IPS DF 6.9 (cell line): ENCODE measurements at regions not wholly inside any gene's neighbourhood (a gene's known extent, or its start where the extent isn't known, plus 50 kb on each side); places are given as distances from the start of the nearest gene placed in this dataset.
"Not testable (repeated sequence)": the region's sequence is repeated elsewhere in the genome, so short reads cannot be mapped to it uniquely, and the experiment has no call there.

Experiments used
- DNase-seq: peaks from one replicate; pipeline ENCODE4 v3.0.0-alpha.2; 2013; ENCODE audit warnings: low read depth, low spot score
- H3K27ac ChIP-seq: one replicate; pipeline ENCODE4 v1.5.1; 2013; ENCODE audit warnings: low read length, control low read depth
- H3K27me3 ChIP-seq: 2 replicates; pipeline ENCODE4 v1.6.1; 2013; ENCODE audit warnings: mild to moderate bottlenecking, low read length; ENCODE audit not compliant: control insufficient read depth, insufficient read depth
- H3K36me3 ChIP-seq: 2 replicates; pipeline ENCODE4 v1.6.1; 2013; ENCODE audit warnings: low read length; ENCODE audit not compliant: control insufficient read depth, insufficient read depth
- H3K4me1 ChIP-seq: 2 replicates; pipeline ENCODE4 v1.6.1; 2013; ENCODE audit warnings: low read length; ENCODE audit not compliant: control insufficient read depth, insufficient read depth
- H3K4me3 ChIP-seq: 2 replicates; pipeline ENCODE4 v1.5.1; 2013; ENCODE audit warnings: mild to moderate bottlenecking, low read length
- H3K9me3 ChIP-seq: 2 replicates; pipeline ENCODE4 v1.6.1; 2013; ENCODE audit warnings: low read length, inconsistent platforms; ENCODE audit not compliant: control insufficient read depth, insufficient read depth
- WGBS: extraction: QIAGEN DNeasy Blood & Tissue Kit; methylation state at CpG from one replicate; pipeline ENCODE4 v1.1.7; 2013; ENCODE audit warnings: mixed read lengths, missing lambda C conversion rate; ENCODE audit not compliant: insufficient read length, insufficient coverage; 5-methylcytosine and 5-hydroxymethylcytosine counted together

DNA sequence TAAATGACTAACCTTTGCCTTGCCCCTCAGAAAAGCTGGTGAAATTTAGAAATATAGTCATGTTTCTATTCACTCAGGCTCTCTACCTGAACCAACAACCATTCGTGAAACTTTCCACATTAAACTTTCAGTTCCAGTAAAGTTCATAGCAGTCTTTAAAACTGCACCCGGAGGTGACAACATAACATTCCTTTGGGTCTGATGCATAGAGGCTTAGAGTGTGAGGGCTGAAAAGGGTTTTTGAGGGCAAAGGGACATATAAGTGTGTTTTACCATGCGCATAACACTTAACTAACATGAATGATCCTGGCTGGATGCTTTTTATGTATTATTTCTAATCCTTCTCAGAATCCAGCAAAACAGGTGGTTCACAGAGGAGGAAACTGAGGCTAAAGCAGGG, 471.7 kb upstream of the MCTP2 start:
- DNase-seq: no peak
- H3K27me3 ChIP-seq: no peaks in the 10 kb centered on the region
- H3K27ac ChIP-seq: no peak overlapping the region

DNA sequence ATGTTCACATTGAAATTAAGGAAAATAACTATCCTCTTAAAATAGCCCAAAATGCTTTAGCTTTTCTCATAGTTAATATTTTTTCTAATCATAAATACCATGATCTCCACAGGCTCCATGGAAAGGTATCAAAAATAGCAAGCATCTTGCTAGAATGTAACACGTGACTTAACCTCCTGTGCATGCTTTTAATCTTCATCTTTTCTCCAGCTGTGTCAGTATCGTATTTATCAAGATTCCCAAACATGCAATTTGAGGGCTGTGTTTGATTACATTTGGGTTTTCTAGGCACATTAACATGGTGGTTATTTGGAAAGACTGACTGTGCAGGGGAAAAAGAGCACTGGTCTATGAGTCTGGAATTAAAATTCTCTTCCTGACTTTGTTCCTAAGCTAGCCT, 472.5 kb upstream of the MCTP2 start:
- Histone ChIP-seq H3K36me3 (no peaks in the 10 kb centered on the region), H3K27me3 (no peaks in the 10 kb centered on the region), H3K4me3 (no peak overlapping the region), H3K27ac (no peak overlapping the region), H3K4me1 (no peaks in the 10 kb centered on the region), H3K9me3 (no peaks in the 10 kb centered on the region)
- no peak for DNase-seq
- no CpG with 5 or more reads among the region's 2 CpGs for WGBS

More for the DNA sequence above, 471.7 kb upstream of the MCTP2 start:
- H3K36me3 ChIP-seq: no peaks in the 10 kb centered on the region
- no peak overlapping the region for H3K4me3 ChIP-seq
- no peaks in the 10 kb centered on the region for H3K4me1 ChIP-seq
- no CpG with 5 or more reads among the region's 3 CpGs for WGBS
- H3K9me3 ChIP-seq: no peaks in the 10 kb centered on the region

GRCh38 chr15:93748710-93749109, 482.7 kb upstream of the MCTP2 start:
- Histone ChIP-seq H3K36me3 (no peaks in the 10 kb centered on the region), H3K4me1 (no peaks in the 10 kb centered on the region), H3K4me3 (no peak overlapping the region), H3K27me3 (no peaks in the 10 kb centered on the region), H3K9me3 (no peaks in the 10 kb centered on the region), H3K27ac (no peak overlapping the region)
- DNase-seq: no peak

GRCh38 chr15:93734976-93735375, 496.4 kb upstream of the MCTP2 start:
- DNase-seq, H3K4me1 ChIP-seq, H3K4me3 ChIP-seq, H3K27me3 ChIP-seq, H3K27ac ChIP-seq, H3K9me3 ChIP-seq, H3K36me3 ChIP-seq: not testable (repeated sequence)
- WGBS: no CpG with 5 or more reads among the region's 8 CpGs

DNA sequence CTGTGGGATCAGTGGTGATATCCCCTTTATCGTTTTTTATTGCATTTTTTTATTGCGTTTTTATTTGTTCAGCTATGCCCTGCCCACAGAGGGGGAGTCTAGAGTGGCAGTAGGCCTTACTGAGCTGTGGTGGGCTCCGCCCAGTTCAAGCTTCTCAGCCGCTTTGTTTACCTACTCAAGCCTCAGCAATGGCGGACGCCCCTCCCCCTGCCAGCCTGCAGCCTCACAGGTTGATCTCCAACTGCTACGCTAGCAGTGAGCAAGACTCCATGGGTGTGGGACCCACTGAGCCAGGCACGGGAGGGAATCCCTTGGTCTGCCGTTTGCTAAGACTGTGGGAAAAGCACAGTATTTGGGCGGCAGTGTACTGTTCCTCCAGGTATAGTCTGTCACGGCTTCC, 500.6 kb upstream of the MCTP2 start:
- Histone ChIP-seq H3K4me3 (no peak overlapping the region), H3K4me1 (peaks cover 2% of the 10 kb centered on the region; the same call in 1 of the 2 replicates), H3K36me3 (no peaks in the 10 kb centered on the region), H3K9me3 (no peaks in the 10 kb centered on the region; the same call in 1 of the 2 replicates), H3K27ac (no peak overlapping the region), H3K27me3 (no peaks in the 10 kb centered on the region)
- no peak for DNase-seq
- no CpG with 5 or more reads among the region's 11 CpGs for WGBS

DNA sequence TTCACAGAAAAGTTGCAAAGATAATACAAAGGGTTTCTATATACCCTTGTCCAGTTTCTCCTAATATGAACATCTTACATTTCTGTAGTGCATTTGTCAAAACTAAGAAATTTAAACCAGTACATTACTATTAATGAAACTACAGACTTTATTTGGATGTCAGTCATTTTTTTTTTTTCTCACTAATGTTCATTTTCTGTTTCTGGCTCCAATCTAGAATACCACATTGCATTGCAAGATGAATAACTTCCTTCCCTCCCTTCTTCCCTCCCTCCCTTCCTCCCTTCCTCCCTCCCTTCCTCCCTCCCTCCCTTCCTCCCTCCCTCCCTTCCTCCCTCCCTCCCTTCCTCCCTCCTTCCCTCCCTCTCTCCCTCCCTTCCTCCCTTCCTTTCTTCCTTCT, 509.2 kb upstream of the MCTP2 start:
- Histone ChIP-seq H3K4me3 (no peak overlapping the region), H3K36me3 (no peaks in the 10 kb centered on the region), H3K27me3 (no peaks in the 10 kb centered on the region), H3K4me1 (no peaks in the 10 kb centered on the region), H3K27ac (no peak overlapping the region), H3K9me3 (no peaks in the 10 kb centered on the region)
- no peak for DNase-seq

- no peak overlapping the region for H3K4me3 ChIP-seq
- no CpG with 5 or more reads among the region's 3 CpGs for WGBS
- no peaks in the 10 kb centered on the region for H3K36me3 ChIP-seq
- no peak for DNase-seq
- no peaks in the 10 kb centered on the region for H3K4me1 ChIP-seq
- no peaks in the 10 kb centered on the region for H3K9me3 ChIP-seq
- H3K27me3 ChIP-seq: no peaks in the 10 kb centered on the region
- H3K27ac ChIP-seq: no peak overlapping the region
Observed at GRCh38 chr15:93720607-93721006, 510.8 kb upstream of the MCTP2 start.

DNA sequence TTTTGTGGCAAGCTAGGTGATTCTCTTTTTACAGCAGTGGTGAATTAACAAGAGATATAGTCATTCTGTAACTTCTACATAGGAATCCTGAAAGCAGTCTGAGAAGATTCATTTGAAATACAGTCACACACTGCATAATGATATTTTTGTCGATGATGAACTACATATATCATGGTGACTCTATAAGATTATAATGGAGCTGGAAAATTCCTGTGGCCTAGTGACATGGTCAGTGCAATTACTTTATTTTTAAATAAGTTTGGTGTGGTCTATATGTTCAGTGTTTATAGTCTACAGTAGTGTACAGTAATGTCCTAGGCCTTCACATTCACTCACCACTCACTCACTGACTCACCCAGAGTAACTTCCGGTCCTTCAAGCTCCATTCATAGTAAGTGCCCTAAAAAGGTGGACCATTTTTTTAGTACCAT, 511.4 kb upstream of the MCTP2 start:
- Histone ChIP-seq H3K27ac (no peak overlapping the region), H3K27me3 (no peaks in the 10 kb centered on the region), H3K9me3 (no peaks in the 10 kb centered on the region), H3K4me1 (no peaks in the 10 kb centered on the region), H3K36me3 (no peaks in the 10 kb centered on the region), H3K4me3 (no peak overlapping the region)
- DNase-seq: no peak
- no CpG with 5 or more reads among the region's 2 CpGs for whole genome bisulfite sequencing

DNA sequence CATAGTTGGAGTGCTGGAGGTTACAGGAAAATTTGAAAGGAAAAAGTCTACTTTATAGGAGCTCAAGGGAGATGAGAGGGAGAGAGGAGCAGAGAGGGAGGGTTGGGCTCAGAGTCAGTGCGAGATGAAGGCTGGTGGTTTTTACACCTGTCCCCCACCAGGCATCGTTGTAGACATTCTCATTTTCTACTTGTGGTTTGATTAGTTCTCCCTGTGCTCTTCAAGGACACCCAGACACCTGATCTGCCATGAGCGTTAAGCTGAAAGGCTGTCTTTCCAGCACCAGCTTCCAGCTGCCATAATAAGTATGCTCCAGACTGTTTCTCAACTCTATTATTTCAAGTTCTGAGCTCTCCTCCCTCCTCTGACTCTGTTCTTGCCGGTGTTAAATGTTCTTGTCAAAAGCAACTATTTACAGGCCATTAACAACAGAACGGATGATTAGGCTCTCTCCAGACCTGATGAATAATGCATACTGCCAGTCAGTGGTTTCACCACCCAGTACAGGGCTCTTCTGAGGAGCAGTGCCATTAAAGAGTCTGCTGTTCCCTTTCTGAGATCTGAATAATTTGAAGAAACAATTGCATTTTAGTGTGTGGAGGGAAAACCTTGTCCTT, 514.6 kb upstream of the MCTP2 start:
- DNase-seq: no peak
- Histone ChIP-seq H3K27me3 (no peaks in the 10 kb centered on the region), H3K27ac (no peak overlapping the region), H3K4me3 (no peak overlapping the region), H3K9me3 (no peaks in the 10 kb centered on the region), H3K4me1 (no peaks in the 10 kb centered on the region), H3K36me3 (no peaks in the 10 kb centered on the region)
- WGBS: no CpG with 5 or more reads among the region's 5 CpGs

DNA sequence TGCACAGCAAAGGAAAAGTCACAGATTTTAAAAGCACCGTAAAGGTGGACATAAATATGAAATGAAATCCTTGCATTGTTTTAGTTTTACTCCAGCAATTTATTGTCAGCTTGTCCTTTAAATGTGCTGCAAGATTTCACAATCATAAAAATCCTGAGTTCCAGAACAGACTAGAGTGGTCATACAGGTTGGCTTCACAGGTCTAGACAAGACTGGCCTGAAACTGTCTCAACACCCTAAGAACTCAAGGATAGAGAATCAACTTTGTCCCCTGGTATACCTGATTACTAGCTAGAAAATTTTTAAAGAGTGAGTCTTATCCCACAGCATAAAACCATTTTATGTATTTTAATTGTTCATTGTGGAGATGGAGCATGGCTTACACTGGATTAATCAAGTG, 521.7 kb upstream of the MCTP2 start:
- H3K36me3 ChIP-seq: no peaks in the 10 kb centered on the region
- no peaks in the 10 kb centered on the region for H3K27me3 ChIP-seq
- no peak for DNase-seq
- H3K9me3 ChIP-seq: no peaks in the 10 kb centered on the region
- WGBS: no CpG with 5 or more reads among the region's 1 CpG
- no peaks in the 10 kb centered on the region for H3K4me1 ChIP-seq
- H3K4me3 ChIP-seq: no peak overlapping the region
- H3K27ac ChIP-seq: no peak overlapping the region

DNA sequence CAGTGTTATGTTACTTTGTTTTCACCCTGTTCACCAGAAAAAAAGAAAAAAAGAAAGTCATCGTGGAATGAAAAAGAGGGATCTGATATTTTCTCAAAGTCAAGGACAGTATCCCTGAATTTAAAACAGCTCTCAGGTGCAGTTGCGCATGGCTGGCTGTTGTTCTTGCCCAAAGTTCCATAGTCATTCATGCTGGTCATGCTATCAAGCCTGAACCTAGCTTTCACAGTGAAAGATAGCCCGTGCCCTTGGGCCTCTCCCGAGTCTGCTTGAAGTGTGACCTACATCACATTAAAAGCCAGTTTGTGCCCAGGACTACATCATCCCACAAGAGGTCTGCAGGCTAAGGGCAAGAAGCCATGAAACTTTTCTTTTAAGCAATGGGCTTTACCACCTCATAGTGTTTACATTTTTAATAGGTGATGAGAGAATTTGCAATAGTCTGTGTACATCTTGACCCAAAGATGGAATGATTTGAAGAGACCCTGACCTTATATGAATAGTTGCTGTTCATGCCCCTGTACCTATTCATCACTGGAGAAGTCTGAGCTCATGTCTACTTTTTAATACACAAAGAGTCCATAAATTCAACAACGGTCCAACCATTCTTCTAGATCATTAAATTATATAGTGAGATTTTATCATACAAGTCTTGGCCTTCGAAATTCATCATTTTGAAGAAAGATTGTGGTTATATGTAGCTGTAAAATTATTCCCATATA, 522.5 kb upstream of the MCTP2 start:
- no peaks in the 10 kb centered on the region for H3K9me3 ChIP-seq
- H3K36me3 ChIP-seq: no peaks in the 10 kb centered on the region
- WGBS: no CpG with 5 or more reads among the region's 6 CpGs
- H3K4me1 ChIP-seq: no peaks in the 10 kb centered on the region
- H3K27ac ChIP-seq: no peak overlapping the region
- no peaks in the 10 kb centered on the region for H3K27me3 ChIP-seq
- no peak overlapping the region for H3K4me3 ChIP-seq
- DNase-seq: no peak
